ENCODE measurements at regions not wholly inside any gene's neighbourhood (a gene's known extent, or its start where the extent isn't known, plus 50 kb on each side); places are given as distances from the start of the nearest gene placed in this dataset.

GRCh38 chr18:38116716-38117115 lies 551.1 kb upstream of the CELF4 start:
- WGBS, 2 donors: 68 to 79% methylated on average over 3 of the region's 3 CpGs
- H3K36me3 ChIP-seq (ENCODE audit: low read depth, missing control alignments): no peaks in the 10 kb centered on the region

GRCh38 chr18:38115201-38115600 lies 549.6 kb upstream of the CELF4 start:
- no peak for DNase-seq
- no peaks in the 10 kb centered on the region for H3K9me3 ChIP-seq
- no peak overlapping the region for H3K27ac ChIP-seq
- intact Hi-C loops (cut with DNase I; ENCODE audit: low total_unique reads): no loop called here
- H3K36me3 ChIP-seq (ENCODE audit: low read depth, missing control alignments): no peaks in the 10 kb centered on the region
- no peaks in the 10 kb centered on the region for H3K4me1 ChIP-seq
- TF ChIP-seq CTCF (IDR thresholded peaks at IDR 0.05) (no peak), POLR2A (IDR thresholded peaks at IDR 0.05) (no peak)
- H3K27me3 ChIP-seq: no peaks in the 10 kb centered on the region
- 43 to 60% methylated on average over 1 of the region's 1 CpG for WGBS, 2 donors
- H3K4me3 ChIP-seq: no peak overlapping the region

More at GRCh38 chr18:38116716-38117115, 551.1 kb upstream of the CELF4 start:
- intact Hi-C loops (cut with DNase I; ENCODE audit: low total_unique reads): no loop called here
- TF ChIP-seq CTCF (IDR thresholded peaks at IDR 0.05) (no peak), POLR2A (IDR thresholded peaks at IDR 0.05) (no peak)
- no peak overlapping the region for H3K4me3 ChIP-seq
- DNase-seq: no peak
- H3K27ac ChIP-seq: no peak overlapping the region
- H3K4me1 ChIP-seq: no peaks in the 10 kb centered on the region
- H3K27me3 ChIP-seq: no peaks in the 10 kb centered on the region
- no peaks in the 10 kb centered on the region for H3K9me3 ChIP-seq

GRCh38 chr18:38087538-38087937 lies 521.9 kb upstream of the CELF4 start:
- WGBS, 2 donors: 76 to 85% methylated on average over 1 of the region's 1 CpG

GRCh38 chr18:38081516-38081915 lies 515.9 kb upstream of the CELF4 start:
- TF ChIP-seq POLR2A (IDR thresholded peaks at IDR 0.05): no peak
- TF ChIP-seq CTCF (IDR thresholded peaks at IDR 0.05): no peak
- intact Hi-C loops (cut with DNase I; ENCODE audit: low total_unique reads): no loop called here
- Histone ChIP-seq H3K9me3 (no peaks in the 10 kb centered on the region), H3K27ac (no peak overlapping the region), H3K4me3 (no peak overlapping the region), H3K36me3 (ENCODE audit: low read depth, missing control alignments) (no peaks in the 10 kb centered on the region), H3K4me1 (no peaks in the 10 kb centered on the region), H3K27me3 (no peaks in the 10 kb centered on the region)
- 30 to 78% methylated on average over 1 of the region's 1 CpG for WGBS, 2 donors
- DNase-seq: no peak

More at GRCh38 chr18:38087538-38087937, 521.9 kb upstream of the CELF4 start:
- no peak for TF ChIP-seq CTCF (IDR thresholded peaks at IDR 0.05)
- no peak for DNase-seq
- H3K36me3 ChIP-seq (ENCODE audit: low read depth, missing control alignments): no peaks in the 10 kb centered on the region
- no peak overlapping the region for H3K4me3 ChIP-seq
- no peaks in the 10 kb centered on the region for H3K27me3 ChIP-seq
- no peak overlapping the region for H3K27ac ChIP-seq
- H3K4me1 ChIP-seq: no peaks in the 10 kb centered on the region
- intact Hi-C loops (cut with DNase I; ENCODE audit: low total_unique reads): no loop called here
- H3K9me3 ChIP-seq: no peaks in the 10 kb centered on the region

- intact Hi-C loops (cut with DNase I; ENCODE audit: low total_unique reads): no loop called here
- DNase-seq: no peak
- Histone ChIP-seq H3K27me3 (no peaks in the 10 kb centered on the region), H3K27ac (no peak overlapping the region), H3K36me3 (ENCODE audit: low read depth, missing control alignments) (no peaks in the 10 kb centered on the region), H3K4me1 (no peaks in the 10 kb centered on the region), H3K4me3 (no peak overlapping the region), H3K9me3 (no peaks in the 10 kb centered on the region)
- no peak for TF ChIP-seq POLR2A (IDR thresholded peaks at IDR 0.05)
- no peak for TF ChIP-seq CTCF (IDR thresholded peaks at IDR 0.05)
- WGBS, 2 donors: 50 to 58% methylated on average over 4 of the region's 4 CpGs
Observed at GRCh38 chr18:38077229-38077628, 511.6 kb upstream of the CELF4 start.

All from testis (tissue), 2 donors.